Activated CD4-positive, alpha-beta T cell treated with anti-CD3 and anti-CD28 coated beads, Interleukin-2, amount 50 U/mL, for 1 hour (primary cell): ENCODE measurements at regions not wholly inside any gene's neighbourhood (a gene's known extent, or its start where the extent isn't known, plus 50 kb on each side); places are given as distances from the start of the nearest gene placed in this dataset.
"Not testable (repeated sequence)": the region's sequence is repeated elsewhere in the genome, so short reads cannot be mapped to it uniquely, and the experiment has no call there.

Experiments
- DNase-seq: peaks from one replicate; pipeline ENCODE4 v3.0.0-alpha.2; 2020

DNA sequence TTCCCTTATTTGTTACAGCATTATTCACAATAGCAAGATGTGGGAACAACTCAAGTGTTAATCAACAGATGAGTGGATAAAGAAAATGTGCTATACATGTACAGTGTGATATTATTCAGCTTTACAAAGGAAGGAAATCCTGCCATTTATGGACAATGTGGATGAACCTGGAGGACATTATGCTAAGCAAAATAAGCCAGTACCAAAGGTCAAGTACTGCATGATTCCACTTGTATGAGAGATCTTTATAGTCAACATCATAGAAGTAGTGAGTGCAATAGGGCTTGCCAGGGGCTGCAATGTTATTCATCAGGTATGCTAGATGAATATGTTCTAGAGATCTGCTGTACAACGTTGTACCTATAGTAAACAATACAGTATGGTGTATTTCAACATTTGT lies 138.5 kb upstream of the AGR3 start:
- no peak for DNase-seq

DNA sequence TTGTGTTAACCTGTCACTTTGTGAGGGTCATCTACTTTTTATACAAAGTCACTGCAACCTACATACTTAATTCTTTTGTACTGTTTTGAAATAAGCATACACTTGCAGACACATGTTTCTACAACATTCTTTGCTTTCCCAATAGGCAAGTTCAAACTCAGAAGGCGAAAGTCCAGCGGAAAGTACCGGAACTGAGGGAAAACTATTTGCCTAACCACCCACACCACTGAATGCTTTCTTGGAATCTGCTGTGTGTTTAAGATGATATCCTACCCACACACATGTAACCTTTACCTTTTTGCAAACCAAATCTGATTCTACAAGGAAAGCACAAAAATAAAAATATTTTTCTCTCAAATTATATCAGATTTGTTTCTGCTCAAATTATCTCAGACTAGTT lies 139.4 kb upstream of the AGR3 start:
- DNase-seq: no peak

DNA sequence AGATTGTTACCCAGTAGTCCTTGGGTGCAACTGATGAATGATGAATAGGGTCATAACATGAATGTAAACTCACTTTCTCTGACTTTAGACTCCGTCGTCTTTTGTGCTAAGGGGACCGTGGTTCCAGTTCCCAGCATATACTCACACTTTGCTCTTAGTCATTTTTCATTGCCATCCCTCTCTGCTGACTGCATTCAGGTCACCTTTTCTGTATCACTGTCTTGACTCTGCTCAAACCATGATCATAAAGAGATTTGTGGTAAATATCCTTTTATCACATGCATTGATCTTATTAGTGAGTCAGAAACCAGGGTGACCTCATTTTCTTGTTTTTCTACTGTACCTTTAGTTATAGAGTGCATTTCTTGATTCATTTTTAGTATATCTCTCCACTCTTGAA lies 141.1 kb upstream of the AGR3 start:
- no peak for DNase-seq

DNA sequence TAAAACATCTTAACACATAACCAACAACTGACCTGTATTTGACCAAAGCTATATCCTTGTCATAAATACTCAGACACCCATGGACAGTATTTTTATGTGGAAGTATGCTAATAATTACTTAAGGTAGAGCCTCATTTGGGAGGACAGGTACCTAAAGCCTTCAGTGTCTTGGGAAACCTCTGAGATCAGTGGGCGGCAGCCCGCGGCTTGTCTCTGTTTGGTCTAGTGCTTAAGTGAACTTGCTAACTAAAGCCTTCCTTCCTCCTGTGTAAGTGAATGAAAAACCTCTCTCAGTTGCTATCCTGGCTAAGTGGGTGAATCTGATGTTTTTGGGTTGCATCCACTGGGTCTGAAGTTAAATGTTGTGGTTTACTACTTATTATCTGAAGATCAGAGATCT lies 144.5 kb upstream of the AGR3 start:
- DNase-seq: no peak

DNA sequence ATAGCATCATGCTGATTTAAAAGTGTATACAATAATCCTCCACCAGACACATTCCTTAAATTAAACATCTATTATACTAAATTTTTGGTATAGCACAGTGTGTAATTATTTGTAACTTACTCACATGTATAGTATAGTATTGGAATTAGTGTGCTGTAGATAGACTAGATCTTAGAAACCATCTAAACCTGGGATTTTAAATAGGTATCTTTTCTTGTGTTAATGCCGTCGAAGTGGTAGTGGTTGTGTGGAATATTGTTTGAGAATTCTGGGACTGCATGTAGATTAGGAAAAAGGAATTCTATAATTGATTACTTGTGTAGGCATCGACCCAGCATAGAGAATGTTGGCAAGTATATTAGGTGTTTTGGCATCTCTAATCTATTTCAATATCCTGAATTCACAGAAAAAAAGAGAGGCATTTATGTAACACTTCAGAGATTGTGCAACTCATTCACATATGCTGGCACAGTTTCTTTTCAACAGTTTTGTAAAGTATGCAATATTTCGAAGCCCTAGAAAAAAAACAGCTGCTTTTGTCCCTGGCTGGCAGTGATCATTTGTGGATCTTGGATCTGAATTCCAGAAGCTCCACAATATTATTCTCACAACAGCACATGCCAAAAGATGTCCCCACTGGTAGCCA lies 145.5 kb upstream of the AGR3 start:
- no peak for DNase-seq

DNA sequence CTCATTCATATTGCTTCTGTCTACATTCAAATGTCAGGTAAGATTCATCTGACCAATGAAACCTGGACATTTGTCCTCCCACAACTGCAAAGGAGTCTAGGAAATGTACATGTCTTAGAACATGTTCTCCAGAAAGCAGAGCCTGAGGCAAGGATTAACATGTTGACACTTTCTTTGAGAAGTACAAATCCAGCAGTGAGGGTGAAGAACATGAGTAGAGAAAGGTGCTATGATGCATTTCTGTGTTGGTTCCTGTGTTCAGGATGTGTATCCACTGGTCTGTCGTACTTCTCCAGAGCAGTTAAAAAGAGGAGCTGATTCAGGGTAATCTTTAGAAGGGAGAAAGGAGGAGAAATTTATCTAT lies 146.0 kb upstream of the AGR3 start:
- DNase-seq: no peak

DNA sequence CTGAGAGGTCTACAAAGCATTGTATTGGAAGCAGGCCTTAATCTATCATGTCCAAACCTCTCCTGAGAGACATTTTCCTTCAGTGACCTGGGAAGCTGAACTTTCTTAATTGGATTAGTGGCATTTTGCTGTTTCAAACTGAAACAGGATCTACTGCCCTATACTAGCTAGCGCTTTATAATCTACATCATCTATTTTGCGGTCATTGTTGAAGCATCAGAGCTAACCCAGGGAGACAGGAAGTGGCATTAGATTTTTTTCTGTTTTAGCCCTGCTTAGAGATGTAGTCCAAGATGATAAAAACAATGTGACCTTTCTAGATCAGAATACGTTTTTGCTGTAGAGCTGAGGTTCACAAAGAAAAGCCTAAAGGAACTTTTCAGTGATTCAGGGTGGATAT lies 147.4 kb upstream of the AGR3 start:
- DNase-seq: no peak

DNA sequence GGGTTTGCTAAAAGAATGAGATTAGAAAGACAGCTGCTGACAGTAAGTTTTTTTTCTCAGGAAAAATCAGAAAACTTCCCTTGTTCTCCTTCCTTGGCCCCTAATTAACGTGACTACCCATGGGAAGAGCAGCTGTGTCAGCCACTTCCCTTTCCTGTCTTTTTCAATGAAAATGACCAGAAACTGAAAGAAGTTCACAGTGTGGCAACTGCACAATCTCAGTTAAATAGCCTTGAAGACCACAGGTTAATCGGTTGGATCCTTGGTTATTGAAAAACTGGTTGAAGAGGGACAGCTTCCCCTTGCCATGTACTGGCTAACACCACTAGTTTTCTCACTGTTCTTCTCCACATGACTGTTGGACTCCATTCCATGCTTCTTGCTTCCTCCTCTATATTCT lies 148.8 kb upstream of the AGR3 start:
- no peak for DNase-seq

DNA sequence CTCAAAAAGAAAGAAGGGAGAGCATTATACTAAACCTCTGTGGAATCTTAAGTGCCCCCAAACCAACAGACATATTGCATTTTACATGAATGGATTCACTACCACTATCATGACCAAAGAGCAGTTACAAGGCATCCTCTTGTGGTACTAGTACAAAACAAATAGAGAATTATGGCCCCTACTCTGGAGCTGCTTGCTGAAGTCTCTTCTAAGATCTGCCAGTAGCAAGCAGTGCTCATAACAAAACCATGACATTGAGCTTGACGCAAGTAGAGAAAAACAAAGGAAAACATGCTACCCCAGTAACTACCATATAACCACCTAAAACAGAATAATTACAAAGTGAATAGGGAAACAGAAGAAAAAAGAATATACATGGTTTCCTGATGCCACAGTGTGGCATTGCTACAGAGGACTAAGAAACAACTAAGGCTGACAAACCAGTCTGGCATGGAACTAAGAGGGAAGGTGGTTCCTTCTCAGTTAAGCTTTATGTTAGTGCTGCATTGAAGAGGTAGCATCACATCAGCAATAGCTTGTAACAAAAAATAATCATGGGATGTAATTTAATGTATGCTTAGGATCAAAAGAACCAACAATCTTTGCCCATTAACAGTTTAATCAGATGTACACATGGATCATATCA lies 150.2 kb upstream of the AGR3 start:
- no peak for DNase-seq

DNA sequence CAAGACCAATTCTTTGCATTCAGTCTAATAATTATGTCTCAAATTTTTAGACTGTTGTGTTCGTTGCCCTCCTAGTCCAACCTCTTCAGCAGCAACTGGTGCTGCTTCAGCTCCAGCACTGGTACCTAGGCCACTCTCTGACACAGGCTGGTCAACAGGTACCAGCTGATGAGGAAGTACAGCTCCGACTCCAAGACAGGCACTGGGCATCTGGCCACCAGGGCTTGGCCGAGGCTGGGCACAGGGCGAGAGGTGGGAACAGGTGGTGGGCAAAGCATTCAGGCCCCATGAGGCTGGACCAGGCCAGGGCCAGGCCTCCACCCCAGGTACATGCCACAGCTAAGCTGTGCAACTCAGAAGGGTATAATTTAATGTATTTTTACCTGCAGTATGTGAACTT lies 151.5 kb upstream of the AGR3 start:
- no peak for DNase-seq

DNA sequence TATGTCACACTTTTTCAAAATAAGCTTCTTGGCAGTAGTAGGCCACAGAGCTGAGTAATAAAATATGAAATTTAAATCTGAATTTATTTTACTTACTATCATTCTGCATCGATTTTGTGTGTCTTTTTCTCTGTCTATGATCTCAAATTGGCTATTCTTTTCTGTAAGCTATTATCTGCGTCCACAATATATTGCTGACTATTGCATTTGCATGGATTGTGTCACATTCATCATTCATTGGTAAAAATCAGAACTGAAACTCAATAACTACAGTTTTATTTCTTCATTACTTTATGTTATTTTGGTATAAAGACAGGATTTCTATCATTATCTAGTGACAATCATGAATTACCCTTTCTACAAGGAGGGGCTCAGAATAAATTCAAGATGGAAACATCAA lies 154.8 kb upstream of the AGR3 start:
- DNase-seq: no peak

DNA sequence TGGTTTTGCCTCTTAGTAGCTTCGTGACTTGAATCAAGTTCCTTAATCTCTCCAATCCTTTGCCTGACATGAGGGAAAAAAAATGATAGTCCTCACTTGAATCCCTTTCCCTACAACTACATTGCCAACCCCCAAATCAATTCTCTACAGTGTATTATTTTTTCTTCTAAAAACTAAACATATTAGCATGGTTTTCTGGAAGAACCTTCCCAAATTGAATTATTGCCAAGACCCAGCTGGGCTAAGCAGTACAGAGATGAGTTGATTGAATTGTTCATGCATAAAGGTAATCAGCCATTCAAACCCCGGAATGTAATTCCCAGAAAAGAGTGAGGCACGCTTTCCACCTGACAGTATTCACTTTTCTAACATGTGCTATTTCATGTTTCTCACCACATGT lies 155.6 kb upstream of the AGR3 start:
- DNase-seq: no peak

DNA sequence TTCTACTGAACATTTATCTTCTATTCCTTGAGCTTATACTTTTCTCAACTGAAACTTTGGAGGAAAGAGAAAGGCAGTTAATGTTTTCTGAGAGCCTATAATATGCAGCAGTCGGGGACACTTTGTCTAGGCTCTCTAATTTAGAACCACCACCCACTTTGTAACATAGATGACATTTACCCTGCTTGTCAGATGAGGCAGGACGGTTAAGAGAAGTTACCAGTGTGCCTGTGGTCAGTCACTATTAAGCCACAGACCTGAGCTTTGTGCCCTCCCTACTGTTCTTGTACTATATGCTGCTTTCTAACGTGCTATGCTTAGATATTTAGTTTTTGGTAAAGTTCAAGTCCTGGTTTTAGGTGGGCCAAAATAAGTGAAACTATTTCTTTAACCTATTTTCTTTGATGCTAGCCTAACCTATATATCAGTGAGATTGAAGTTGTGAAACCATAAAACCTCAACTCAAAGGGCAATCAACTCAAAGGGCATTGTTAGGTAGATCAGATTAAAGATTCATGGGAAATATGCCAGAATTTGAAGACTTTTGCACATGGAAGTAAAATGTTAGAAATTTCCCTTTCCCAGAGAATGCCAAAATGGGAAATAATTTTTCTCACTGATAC lies 156.5 kb upstream of the AGR3 start:
- DNase-seq: no peak

DNA sequence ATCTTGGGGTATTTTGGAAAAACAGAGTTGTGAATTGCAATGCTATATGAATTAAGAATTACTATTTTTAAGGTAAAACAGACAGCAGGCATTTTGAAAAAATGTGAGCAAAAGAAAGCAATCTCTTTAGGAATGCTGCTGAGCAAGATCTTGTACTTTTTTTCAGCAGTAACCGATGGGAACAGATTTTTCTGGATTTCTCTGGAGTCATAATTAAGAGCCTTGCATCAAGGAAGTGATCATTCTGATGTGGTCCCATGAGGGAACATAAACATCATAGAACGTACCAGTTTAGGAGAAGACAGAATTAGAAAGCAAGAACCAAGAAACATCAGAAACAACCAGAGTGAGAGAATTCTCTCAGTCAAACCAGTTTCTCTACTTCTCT lies 157.0 kb upstream of the AGR3 start:
- no peak for DNase-seq

DNA sequence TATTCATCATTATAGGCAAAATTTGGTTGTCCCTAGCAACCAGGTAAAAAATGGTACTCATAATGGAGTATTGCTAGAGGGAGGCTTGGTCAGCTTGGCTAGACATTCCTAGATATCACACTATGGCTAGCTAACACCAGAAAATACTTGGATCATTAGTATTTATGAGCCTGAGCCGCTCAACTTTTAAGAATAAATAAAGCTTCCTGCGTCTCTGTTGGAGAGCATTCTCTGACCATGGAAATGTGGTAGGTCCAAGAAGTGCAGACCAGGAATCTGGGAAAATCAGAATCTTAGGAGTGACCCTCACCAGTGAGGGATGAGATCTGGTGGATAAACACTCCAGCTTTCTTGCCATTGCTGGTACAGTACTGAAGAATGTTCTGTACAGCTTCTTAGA lies 157.6 kb upstream of the AGR3 start:
- DNase-seq: no peak

DNA sequence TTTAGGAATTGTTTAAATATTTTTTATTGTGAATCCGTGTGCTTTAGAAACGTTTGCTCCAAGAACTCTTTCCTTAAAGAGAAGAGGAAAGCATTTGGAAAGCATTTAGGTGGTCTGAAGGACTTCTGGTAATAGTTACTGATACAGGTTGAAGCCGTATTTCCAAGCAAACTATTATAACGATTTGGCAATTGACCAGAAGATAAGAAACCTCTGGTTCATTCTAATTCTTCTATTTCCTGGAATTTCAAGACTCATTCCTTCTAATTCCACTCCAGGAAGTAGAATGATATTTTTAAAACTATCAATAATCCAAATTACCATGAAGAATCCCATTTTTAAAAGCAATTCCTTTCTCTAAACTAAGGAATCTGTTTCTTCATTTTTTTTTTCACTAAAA lies 158.9 kb upstream of the AGR3 start:
- DNase-seq: no peak

DNA sequence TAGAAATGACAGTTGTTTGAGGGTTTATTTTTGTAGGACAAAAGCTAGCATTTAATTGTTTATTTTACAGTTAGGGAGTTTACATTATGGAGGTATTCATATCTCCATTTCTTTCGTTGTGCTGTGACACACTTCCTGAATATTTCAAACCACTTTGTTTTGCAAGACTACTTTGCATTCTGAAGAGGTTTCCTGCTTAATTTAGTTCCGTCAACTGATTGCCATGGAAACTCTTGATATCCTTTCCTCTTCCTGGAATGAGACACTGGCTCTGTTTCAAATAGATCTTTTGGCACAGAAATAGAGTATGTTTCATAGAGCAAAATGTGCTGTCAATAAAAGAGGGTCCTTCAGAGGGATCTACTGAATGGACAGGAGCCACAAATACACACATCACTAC lies 159.5 kb upstream of the AGR3 start:
- no peak for DNase-seq

DNA sequence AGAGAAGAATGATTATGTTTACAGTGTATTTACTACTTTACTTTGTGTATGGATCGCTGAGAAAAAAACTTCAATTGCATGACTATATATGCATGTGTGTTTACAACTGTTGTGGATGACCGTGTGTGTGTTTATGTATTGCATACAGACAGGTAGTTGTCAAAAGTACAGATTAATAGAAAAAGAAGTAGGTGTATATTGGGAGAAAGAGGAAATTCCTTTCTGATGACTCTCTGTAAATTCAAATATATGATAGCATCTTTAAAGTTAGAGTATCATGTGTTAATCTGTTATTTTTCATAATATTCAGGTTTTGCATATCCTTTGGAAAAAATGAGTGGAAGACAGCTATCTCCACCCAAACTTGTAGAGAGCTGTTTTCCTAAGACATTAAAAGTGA lies 160.4 kb upstream of the AGR3 start:
- no peak for DNase-seq

DNA sequence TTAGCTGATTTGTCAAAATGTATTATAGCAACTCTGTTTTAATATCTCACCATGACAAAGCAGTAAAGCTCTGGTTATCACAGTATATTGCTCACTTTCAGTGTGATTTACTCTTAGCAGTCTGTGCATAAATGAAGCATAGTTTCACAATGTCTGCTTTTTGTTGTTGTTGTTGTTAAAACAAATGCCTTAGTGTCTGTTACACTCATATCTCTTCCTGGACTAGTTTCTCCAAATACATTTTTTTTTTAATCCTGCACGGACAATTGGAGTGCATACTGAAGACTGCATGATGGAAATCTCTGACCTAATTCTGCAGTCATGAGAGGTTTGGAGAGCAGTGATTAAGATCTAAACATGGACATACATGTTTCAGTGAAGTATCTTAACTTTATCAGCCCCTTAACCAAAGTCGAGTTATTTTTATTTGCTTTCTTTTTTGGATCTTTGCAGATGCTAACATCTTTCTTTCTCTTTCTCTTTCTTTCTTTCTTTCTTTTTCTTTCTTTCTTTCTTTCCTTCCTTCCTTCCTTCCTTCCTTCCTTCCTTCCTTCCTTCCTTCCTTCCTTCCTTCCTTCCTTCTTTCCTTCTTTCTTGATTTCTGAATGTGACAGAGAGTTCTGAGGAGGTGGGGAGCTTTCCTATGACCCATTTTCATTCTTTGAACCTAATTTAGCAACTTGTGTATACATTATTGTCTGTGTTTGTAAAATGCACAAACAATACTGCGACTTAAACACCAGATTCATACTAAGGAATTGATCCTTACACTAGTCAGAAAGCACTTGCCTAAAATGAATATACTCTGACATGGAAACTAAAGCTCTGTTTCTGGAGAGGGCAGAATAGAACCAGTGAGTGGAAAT lies 161.5 kb upstream of the AGR3 start:
- DNase-seq: no peak

DNA sequence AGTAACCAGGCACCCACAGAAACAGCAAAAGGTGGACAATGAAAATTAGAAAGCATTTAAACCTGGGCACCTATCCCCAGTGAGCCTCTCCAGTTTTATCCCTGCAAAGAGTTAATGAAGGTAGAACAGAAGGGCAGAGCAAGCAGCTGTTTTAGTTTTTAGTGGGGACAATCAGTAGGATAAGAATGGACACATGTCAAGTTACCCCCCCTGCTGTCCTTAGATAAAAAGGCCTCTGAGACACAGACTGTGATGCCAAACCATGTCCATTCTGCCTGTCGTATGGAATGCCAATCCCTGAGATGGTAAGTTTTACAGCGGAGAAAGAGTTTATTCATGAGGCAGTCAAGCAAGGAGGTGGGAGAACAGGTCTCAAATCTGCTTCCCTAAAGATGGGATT lies 162.6 kb upstream of the AGR3 start:
- DNase-seq: no peak

DNA sequence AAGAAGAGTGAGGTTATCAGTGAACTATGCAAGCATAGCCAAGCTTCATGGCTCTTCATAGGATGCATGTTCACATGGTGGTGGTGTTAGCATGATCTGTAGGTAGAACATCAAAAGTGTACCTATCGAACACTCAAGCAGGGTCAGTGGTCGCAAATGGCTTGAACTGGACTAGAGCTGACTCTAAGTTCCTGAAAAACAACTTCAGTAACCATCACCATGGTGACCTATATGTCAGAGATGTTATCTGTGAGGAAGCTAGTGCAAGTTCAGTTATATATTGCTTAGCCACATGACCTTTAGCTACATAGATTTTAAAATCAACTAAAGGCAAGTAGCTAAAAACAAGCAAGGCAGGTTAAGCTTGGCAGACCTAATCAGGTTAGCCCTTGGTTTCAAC lies 163.1 kb upstream of the AGR3 start:
- DNase-seq: no peak

DNA sequence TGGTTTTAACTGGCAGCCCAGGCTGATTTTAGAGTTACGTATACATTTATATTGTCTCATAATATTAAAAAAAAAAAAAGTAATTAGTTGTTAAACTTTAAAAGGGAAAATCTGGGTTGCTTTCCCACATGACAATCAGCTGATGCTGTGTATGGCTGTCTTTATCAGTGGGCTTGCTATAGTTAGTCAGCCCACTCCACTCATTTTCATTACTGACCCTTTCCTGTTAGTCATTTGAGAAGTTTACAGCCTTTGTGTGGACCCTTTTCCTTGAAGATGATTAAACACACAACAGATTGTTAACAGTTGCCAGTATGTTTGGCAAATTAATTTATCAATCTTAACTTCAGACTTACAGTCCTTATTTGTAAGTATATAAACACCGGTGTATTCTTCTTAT lies 164.5 kb upstream of the AGR3 start:
- no peak for DNase-seq

DNA sequence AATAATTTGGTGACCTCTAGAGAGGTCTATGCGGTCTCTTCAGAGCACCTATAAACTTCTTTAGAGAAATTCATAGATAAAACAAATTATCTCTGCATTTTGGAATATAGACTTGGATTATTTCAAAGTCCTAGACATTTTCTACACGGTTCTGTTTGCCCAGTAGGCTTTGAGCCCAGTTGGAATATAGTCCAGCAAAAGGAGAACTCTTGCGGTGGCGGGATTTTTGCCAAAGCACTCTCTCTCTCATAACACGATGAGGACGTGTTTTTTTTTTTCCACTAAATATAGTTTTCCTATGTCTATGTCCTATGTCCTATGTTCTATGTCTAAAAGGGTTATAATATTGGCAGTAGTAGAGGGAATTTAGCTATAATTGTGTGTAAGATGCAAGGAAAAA lies 164.9 kb upstream of the AGR3 start:
- DNase-seq: no peak

DNA sequence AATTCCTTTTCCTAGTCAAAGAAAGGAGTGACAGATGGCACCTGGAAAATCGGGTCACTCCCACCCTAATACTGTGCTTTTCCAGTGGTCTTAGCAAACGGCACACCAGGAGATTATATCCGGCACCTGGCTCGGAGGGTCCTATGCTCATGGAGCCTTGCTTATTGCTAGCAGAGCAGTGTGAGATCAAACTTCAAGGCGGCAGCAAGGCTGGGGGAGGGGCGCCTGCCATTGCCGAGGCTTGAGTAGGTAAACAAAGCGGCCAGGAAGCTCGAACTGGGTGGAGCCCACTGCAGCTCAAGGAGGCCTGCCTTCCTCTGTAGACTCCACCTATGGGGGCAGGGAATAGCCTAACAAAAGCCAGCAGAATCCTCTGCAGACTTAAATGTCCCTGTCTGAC lies 171.4 kb upstream of the AGR3 start:
- not testable (repeated sequence) for DNase-seq
